ENCODE measurements at regions not wholly inside any gene's neighbourhood (a gene's known extent, or its start where the extent isn't known, plus 50 kb on each side); places are given as distances from the start of the nearest gene placed in this dataset.

DNA sequence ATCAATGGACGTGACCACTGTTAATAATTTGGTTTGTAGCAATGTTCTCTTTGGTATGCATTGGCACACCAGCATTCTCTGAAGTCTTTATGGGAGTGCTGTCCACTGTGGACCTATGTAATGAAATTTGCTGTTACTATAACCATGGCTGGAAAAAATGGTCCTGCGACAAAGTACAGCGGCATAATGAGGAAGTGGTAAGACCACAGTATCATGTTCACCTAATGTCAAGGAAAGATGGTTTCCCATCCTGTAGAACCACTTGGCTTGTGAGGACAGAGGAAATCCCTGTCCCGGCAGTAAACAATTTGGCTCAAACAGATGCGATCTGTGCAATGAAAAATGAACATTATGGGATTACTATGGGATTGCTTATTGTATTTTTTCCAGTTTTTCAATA, 173.9 kb upstream of the IVNS1ABP start:
- Histone ChIP-seq H4K20me1 (ENCODE audit: insufficient read depth, low read length) (no peaks in the 10 kb centered on the region), H3K9ac (ENCODE audit: insufficient read depth, low read depth, low read length) (no peak overlapping the region), H2AFZ (ENCODE audit: low read length) (no peak overlapping the region), H3K27me3 (ENCODE audit: control insufficient read depth in 1 of 2, insufficient read depth in 2 of 2, low read length in 2 of 2) (peaks cover 2 to 4% of the 10 kb centered on the region in 2 experiments; a peak in 2 of 5 replicates), H3K4me2 (ENCODE audit: low read depth, low read length) (no peak overlapping the region), H3K4me3 (replicated peaks in 1 of 3; ENCODE audit: insufficient read depth in 1 of 3, low read depth in 2 of 3, low read length in 3 of 3) (no peak overlapping the region), H3K4me1 (ENCODE audit: insufficient read depth, low read length) (no peaks in the 10 kb centered on the region), H3K27ac (ENCODE audit: extremely low read length, insufficient read depth, low read length) (no peak overlapping the region), H3K36me3 (replicated peaks in 1 of 2; ENCODE audit: control insufficient read depth in 1 of 2, insufficient read depth in 2 of 2, low read length in 2 of 2) (no peaks in the 10 kb centered on the region), H3K9me3 (ENCODE audit: low read length) (no peaks in the 10 kb centered on the region), H3K79me2 (ENCODE audit: insufficient read depth, low read length) (no peaks in the 10 kb centered on the region)
- intact Hi-C loops (cut with micrococcal nuclease; ENCODE audit: unreplicated experiment) (no loop called here), in situ Hi-C loops (cut with HindIII; ENCODE audit: extremely low pct_ligation_motif_present, low pct_unique_long_range_greater_than_20kb) (no loop called here)
- BruUV-seq (replicated peaks): no TSS peak
- POLR2A ChIA-PET: no interaction called here
- 23% methylated on average over 5 of the region's 5 CpGs for WGBS (ENCODE audit: low lambda C conversion rate)
- CTCF ChIA-PET (ENCODE audit: low intra/inter-chr PET ratio, low total read pairs): no interaction called here
- FAIRE-seq (no peak), ATAC-seq (no peak), DNase-seq (ENCODE audit: low spot score) (no peak)
- TF ChIP-seq FOSL1 (CRISPR knock-in tag; IDR thresholded peaks at IDR 0.05; ENCODE audit: borderline replicate concordance) (no peak), RFXAP (CRISPR knock-in tag; IDR thresholded peaks at IDR 0.05; ENCODE audit: borderline replicate concordance) (no peak), ZNF44 (CRISPR knock-in tag; IDR thresholded peaks at IDR 0.05) (no peak), ELF3 (CRISPR knock-in tag; IDR thresholded peaks at IDR 0.05) (no peak), ZNF337 (CRISPR knock-in tag; IDR thresholded peaks at IDR 0.05; ENCODE audit: borderline replicate concordance, low read depth) (no peak), RFXANK (CRISPR knock-in tag; IDR thresholded peaks at IDR 0.05) (no peak), ZNF878 (CRISPR knock-in tag; IDR thresholded peaks at IDR 0.05) (no peak), ATF7-NPFF (CRISPR knock-in tag; IDR thresholded peaks at IDR 0.05; ENCODE audit: low read depth) (no peak)
- TF ChIP-seq, protein P1, sequence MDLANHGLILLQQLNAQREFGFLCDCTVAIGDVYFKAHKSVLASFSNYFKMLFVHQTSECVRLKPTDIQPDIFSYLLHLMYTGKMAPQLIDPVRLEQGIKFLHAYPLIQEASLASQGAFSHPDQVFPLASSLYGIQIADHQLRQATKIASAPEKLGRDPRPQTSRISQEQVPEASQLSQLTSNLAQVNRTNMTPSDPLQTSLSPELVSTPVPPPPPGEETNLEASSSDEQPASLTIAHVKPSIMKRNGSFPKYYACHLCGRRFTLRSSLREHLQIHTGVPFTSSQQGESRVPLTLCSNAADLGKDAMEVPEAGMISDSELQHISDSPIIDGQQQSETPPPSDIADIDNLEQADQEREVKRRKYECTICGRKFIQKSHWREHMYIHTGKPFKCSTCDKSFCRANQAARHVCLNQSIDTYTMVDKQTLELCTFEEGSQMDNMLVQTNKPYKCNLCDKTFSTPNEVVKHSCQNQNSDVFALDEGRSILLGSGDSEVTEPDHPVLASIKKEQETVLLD (CRISPR knock-in tag; IDR thresholded peaks at IDR 0.05; ENCODE audit: low read depth): no peak
- TF ChIP-seq, protein P2, sequence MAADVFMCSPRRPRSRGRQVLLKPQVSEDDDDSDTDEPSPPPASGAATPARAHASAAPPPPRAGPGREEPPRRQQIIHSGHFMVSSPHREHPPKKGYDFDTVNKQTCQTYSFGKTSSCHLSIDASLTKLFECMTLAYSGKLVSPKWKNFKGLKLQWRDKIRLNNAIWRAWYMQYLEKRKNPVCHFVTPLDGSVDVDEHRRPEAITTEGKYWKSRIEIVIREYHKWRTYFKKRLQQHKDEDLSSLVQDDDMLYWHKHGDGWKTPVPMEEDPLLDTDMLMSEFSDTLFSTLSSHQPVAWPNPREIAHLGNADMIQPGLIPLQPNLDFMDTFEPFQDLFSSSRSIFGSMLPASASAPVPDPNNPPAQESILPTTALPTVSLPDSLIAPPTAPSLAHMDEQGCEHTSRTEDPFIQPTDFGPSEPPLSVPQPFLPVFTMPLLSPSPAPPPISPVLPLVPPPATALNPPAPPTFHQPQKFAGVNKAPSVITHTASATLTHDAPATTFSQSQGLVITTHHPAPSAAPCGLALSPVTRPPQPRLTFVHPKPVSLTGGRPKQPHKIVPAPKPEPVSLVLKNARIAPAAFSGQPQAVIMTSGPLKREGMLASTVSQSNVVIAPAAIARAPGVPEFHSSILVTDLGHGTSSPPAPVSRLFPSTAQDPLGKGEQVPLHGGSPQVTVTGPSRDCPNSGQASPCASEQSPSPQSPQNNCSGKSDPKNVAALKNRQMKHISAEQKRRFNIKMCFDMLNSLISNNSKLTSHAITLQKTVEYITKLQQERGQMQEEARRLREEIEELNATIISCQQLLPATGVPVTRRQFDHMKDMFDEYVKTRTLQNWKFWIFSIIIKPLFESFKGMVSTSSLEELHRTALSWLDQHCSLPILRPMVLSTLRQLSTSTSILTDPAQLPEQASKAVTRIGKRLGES (CRISPR knock-in tag; IDR thresholded peaks at IDR 0.05; ENCODE audit: borderline replicate concordance): no peak
- TF ChIP-seq, protein P3, sequence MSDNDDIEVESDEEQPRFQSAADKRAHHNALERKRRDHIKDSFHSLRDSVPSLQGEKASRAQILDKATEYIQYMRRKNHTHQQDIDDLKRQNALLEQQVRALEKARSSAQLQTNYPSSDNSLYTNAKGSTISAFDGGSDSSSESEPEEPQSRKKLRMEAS (IDR thresholded peaks at IDR 0.05): no peak
- TF ChIP-seq, protein P4, sequence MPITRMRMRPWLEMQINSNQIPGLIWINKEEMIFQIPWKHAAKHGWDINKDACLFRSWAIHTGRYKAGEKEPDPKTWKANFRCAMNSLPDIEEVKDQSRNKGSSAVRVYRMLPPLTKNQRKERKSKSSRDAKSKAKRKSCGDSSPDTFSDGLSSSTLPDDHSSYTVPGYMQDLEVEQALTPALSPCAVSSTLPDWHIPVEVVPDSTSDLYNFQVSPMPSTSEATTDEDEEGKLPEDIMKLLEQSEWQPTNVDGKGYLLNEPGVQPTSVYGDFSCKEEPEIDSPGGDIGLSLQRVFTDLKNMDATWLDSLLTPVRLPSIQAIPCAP (CRISPR knock-in tag; IDR thresholded peaks at IDR 0.05; ENCODE audit: low read depth): no peak
- TF ChIP-seq, protein P5, sequence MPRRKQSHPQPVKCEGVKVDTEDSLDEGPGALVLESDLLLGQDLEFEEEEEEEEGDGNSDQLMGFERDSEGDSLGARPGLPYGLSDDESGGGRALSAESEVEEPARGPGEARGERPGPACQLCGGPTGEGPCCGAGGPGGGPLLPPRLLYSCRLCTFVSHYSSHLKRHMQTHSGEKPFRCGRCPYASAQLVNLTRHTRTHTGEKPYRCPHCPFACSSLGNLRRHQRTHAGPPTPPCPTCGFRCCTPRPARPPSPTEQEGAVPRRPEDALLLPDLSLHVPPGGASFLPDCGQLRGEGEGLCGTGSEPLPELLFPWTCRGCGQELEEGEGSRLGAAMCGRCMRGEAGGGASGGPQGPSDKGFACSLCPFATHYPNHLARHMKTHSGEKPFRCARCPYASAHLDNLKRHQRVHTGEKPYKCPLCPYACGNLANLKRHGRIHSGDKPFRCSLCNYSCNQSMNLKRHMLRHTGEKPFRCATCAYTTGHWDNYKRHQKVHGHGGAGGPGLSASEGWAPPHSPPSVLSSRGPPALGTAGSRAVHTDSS (CRISPR knock-in tag; conservative IDR thresholded peaks at IDR 0.05): no peak
- TF ChIP-seq, protein P6, sequence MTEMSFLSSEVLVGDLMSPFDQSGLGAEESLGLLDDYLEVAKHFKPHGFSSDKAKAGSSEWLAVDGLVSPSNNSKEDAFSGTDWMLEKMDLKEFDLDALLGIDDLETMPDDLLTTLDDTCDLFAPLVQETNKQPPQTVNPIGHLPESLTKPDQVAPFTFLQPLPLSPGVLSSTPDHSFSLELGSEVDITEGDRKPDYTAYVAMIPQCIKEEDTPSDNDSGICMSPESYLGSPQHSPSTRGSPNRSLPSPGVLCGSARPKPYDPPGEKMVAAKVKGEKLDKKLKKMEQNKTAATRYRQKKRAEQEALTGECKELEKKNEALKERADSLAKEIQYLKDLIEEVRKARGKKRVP (CRISPR knock-in tag; IDR thresholded peaks at IDR 0.05): no peak
